Smooth muscle cell (in vitro differentiated cells): ENCODE measurements at regions not wholly inside any gene's neighbourhood (a gene's known extent, or its start where the extent isn't known, plus 50 kb on each side); places are given as distances from the start of the nearest gene placed in this dataset.

Source experiments
- DNase-seq: peaks from one replicate; lab custom pipeline; 2025; ENCODE audit not compliant: unreplicated experiment; lab: John Stamatoyannopoulos, UW
- H2AFZ ChIP-seq: fragments of 200-600 bp; sonication (generic); 2 replicates; pipeline ENCODE4 v1.6.0; 2016; ENCODE audit warnings: antibody characterized with exemption, low read depth, mild to moderate bottlenecking
- H3F3A ChIP-seq: fragments of 200-600 bp; sonication (generic); 2 replicates; pipeline ENCODE4 v1.6.0; 2017; ENCODE audit warnings: antibody characterized with exemption, low read depth
- H3K27ac ChIP-seq: fragments of 200-600 bp; sonication (generic); 2 replicates; pipeline ENCODE4 v1.5.1; 2016; ENCODE audit warnings: low read depth, mild to moderate bottlenecking
- H3K27me3 ChIP-seq: fragments of 200-600 bp; sonication (generic); 2 replicates; pipeline ENCODE4 v1.6.1; 2016; ENCODE audit warnings: low read depth, mild to moderate bottlenecking
- H3K36me3 ChIP-seq: fragments of 200-600 bp; sonication (generic); 2 replicates; pipeline ENCODE4 v1.5.1; 2016; ENCODE audit warnings: low read depth
- H3K4me1 ChIP-seq: fragments of 200-600 bp; sonication (generic); 2 replicates; pipeline ENCODE4 v1.5.1; 2016; ENCODE audit warnings: low read depth
- H3K4me2 ChIP-seq: fragments of 200-600 bp; sonication (generic); 2 replicates; pipeline ENCODE4 v1.6.0; 2016; ENCODE audit warnings: mild to moderate bottlenecking
- H3K4me3 ChIP-seq: fragments of 200-600 bp; sonication (generic); 2 replicates; pipeline ENCODE4 v1.5.1; 2016; ENCODE audit warnings: mild to moderate bottlenecking
- H3K79me2 ChIP-seq: fragments of 200-600 bp; sonication (generic); 2 replicates; pipeline ENCODE4 v1.6.0; 2016; ENCODE audit warnings: low read depth, mild to moderate bottlenecking
- H3K9ac ChIP-seq: fragments of 200-600 bp; sonication (generic); 2 replicates; pipeline ENCODE4 v1.6.0; 2016; ENCODE audit warnings: low read depth
- H3K9me3 ChIP-seq: fragments of 200-600 bp; sonication (generic); replicated peaks from 2 replicates; pipeline ENCODE4 v1.5.1; 2016; ENCODE audit warnings: low read depth
- H4K20me1 ChIP-seq: fragments of 200-600 bp; sonication (generic); 2 replicates; pipeline ENCODE4 v1.6.0; 2016; ENCODE audit warnings: low read depth
- WGBS: methylation state at CpG from one replicate; pipeline ENCODE4 v1.1.7; 2016; ENCODE audit warnings: low lambda C conversion rate; 5-methylcytosine and 5-hydroxymethylcytosine counted together
- TF ChIP-seq, protein P1 (sequence below): fragments of 200-600 bp; sonication (generic); IDR thresholded peaks from 2 replicates; pipeline ENCODE4 v1.5.1; 2017; ENCODE audit warnings: borderline replicate concordance, mild to moderate bottlenecking, antibody characterized with exemption; ENCODE audit not compliant: insufficient read depth, poor library complexity, severe bottlenecking

DNA sequence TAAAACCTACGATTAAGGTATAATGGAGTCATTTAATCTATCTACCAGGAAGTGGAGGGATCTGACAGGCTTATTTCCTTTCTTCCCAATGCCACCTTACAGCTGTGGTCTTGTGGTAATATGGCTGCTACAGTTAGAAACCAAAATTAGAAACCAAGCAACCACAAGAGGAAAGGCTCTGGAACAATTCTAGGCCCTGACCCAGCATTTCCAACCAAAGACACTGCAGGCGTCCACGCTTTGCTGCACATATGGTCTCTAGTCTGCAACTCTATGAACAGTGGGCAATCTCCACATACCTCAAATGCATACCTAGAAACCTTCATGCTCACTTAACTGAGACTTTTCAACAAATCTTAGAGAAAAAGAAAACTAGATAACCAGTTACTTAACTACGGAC is 339.1 kb downstream of the NFIB start:
- Histone ChIP-seq H3K4me1 (no peaks in the 10 kb centered on the region), H3K27ac (no peak overlapping the region), H3K4me3 (no peak overlapping the region), H3F3A (no peaks in the 10 kb centered on the region), H3K79me2 (no peaks in the 10 kb centered on the region), H3K9me3 (no peaks in the 10 kb centered on the region), H3K27me3 (no peaks in the 10 kb centered on the region), H2AFZ (no peak overlapping the region), H3K36me3 (no peaks in the 10 kb centered on the region), H3K4me2 (no peak overlapping the region), H3K9ac (no peak overlapping the region), H4K20me1 (no peaks in the 10 kb centered on the region)
- WGBS, result 89% methylated on average over 4 of the region's 4 CpGs
- DNase-seq, result no peak
- TF ChIP-seq, protein P1, sequence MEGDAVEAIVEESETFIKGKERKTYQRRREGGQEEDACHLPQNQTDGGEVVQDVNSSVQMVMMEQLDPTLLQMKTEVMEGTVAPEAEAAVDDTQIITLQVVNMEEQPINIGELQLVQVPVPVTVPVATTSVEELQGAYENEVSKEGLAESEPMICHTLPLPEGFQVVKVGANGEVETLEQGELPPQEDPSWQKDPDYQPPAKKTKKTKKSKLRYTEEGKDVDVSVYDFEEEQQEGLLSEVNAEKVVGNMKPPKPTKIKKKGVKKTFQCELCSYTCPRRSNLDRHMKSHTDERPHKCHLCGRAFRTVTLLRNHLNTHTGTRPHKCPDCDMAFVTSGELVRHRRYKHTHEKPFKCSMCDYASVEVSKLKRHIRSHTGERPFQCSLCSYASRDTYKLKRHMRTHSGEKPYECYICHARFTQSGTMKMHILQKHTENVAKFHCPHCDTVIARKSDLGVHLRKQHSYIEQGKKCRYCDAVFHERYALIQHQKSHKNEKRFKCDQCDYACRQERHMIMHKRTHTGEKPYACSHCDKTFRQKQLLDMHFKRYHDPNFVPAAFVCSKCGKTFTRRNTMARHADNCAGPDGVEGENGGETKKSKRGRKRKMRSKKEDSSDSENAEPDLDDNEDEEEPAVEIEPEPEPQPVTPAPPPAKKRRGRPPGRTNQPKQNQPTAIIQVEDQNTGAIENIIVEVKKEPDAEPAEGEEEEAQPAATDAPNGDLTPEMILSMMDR, result no peak

DNA sequence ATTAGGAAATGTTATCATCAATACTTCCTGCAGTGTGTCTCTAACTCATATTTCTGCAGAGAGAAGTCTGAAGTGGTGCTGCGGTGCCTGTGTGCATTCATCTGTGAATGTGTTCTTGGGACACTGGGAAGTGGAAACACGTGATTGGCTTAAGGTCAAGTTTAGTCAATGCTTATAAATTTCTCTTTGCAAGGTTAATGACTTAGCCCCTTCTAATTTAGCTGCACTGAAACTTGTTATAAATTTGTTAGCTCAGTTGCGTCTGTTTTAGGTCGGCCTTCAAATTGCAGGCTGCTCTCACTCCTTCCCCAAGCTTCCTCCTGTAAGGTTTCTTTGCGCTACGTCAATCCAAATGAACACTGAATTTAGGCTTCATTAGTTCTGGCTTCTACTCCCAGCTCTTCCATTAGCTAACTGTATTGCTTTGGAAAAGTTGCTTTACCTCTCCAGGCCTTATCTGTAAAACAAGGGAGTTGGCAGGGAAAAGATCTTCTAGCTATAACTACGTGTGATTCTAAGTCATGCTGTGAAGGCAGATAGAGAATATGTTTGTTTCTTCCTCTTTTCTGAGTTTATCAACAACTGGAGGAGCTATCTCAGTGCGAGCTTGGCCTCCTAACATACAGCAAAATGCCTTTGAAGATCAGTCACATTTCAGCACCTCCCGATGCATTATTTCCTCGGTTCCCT is 341.8 kb downstream of the NFIB start:
- H3F3A ChIP-seq, result no peaks in the 10 kb centered on the region

DNA sequence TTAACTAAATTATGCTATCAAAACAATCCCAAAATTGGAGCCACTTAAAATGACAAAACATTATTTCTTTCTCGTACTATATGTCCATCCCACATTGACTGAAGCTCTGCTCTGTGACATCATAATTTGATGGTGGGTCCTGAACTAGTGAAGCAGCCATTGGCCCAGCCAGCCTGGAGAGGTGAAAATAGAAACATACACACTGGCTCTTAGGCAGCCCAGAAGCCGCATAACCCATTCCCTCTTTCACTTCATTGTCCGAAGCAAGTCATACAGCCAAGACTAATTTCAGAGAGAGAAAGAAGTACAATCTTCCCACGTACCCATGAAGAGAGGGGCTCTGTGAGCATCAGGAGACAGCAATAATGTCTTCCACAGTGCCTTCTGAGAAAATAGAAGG is 342.5 kb downstream of the NFIB start:
- no peak overlapping the region for H2AFZ ChIP-seq
- DNase-seq, result no peak
- TF ChIP-seq, protein P1, result no peak

More for the DNA sequence above, 341.8 kb downstream of the NFIB start:
- H3K9ac ChIP-seq, result no peak overlapping the region
- no peak overlapping the region for H3K4me2 ChIP-seq
- H3K4me1 ChIP-seq, result no peaks in the 10 kb centered on the region
- no peaks in the 10 kb centered on the region for H3K79me2 ChIP-seq
- H3K27me3 ChIP-seq, result no peaks in the 10 kb centered on the region
- no peak overlapping the region for H3K4me3 ChIP-seq
- H3K27ac ChIP-seq, result no peak overlapping the region
- no peaks in the 10 kb centered on the region for H3K36me3 ChIP-seq
- H3K9me3 ChIP-seq, result no peaks in the 10 kb centered on the region
- H4K20me1 ChIP-seq, result no peaks in the 10 kb centered on the region
- H2AFZ ChIP-seq, result no peak overlapping the region
- no peak for DNase-seq
- WGBS, result 87% methylated on average over 10 of the region's 10 CpGs
- TF ChIP-seq, protein P1, result no peak

DNA sequence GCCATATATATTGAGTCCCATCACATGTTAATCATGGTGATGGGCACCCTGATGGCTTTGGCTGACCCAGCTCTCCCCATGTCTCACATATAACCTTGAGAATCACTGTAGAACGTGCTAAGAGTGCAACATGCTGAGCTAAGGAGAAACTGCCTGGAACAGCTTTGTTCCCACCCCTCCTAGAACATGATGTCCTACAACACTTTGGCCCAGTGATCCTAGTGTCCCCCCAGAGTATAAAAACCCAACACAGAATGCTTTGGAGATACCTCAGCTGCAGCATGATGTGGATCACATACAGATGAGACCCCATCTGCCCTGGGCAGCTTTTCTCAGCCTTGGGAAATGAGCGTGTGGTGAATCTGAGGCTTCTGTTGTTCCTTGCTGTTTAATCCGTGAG is 343.5 kb downstream of the NFIB start:
- no peak for DNase-seq
- Histone ChIP-seq H3F3A (no peaks in the 10 kb centered on the region), H3K27ac (no peak overlapping the region), H3K36me3 (no peaks in the 10 kb centered on the region), H3K79me2 (no peaks in the 10 kb centered on the region), H3K27me3 (no peaks in the 10 kb centered on the region), H3K9me3 (no peaks in the 10 kb centered on the region), H2AFZ (no peak overlapping the region), H3K4me3 (no peak overlapping the region), H4K20me1 (no peaks in the 10 kb centered on the region), H3K4me1 (no peaks in the 10 kb centered on the region), H3K4me2 (no peak overlapping the region), H3K9ac (no peak overlapping the region)
- TF ChIP-seq, protein P1, result no peak
- 88% methylated on average over 3 of the region's 3 CpGs for WGBS

More for the DNA sequence above, 342.5 kb downstream of the NFIB start:
- Histone ChIP-seq H3K27ac (no peak overlapping the region), H4K20me1 (no peaks in the 10 kb centered on the region), H3K4me2 (no peak overlapping the region), H3K79me2 (no peaks in the 10 kb centered on the region), H3K9ac (no peak overlapping the region), H3K4me1 (no peaks in the 10 kb centered on the region), H3K4me3 (no peak overlapping the region), H3K9me3 (no peaks in the 10 kb centered on the region), H3F3A (no peaks in the 10 kb centered on the region), H3K27me3 (no peaks in the 10 kb centered on the region), H3K36me3 (no peaks in the 10 kb centered on the region)
- WGBS, result 97% methylated on average over 4 of the region's 4 CpGs
